SIG-M5 treated with dmso at 0.1 percent for 504 hours (cell line): ENCODE measurements at regions not wholly inside any gene's neighbourhood (a gene's known extent, or its start where the extent isn't known, plus 50 kb on each side); places are given as distances from the start of the nearest gene placed in this dataset.

Experiments
- DNase-seq: peaks from one replicate; lab custom pipeline; 2025; ENCODE audit not compliant: unreplicated experiment; lab: John Stamatoyannopoulos, UW

- peak; percentile 7 for DNase-seq
Observed at GRCh38 chr6:14187406-14187805, 69.8 kb downstream of the CD83 start.

GRCh38 chr6:14189074-14189473 lies 71.5 kb downstream of the CD83 start:
- no peak for DNase-seq

DNA sequence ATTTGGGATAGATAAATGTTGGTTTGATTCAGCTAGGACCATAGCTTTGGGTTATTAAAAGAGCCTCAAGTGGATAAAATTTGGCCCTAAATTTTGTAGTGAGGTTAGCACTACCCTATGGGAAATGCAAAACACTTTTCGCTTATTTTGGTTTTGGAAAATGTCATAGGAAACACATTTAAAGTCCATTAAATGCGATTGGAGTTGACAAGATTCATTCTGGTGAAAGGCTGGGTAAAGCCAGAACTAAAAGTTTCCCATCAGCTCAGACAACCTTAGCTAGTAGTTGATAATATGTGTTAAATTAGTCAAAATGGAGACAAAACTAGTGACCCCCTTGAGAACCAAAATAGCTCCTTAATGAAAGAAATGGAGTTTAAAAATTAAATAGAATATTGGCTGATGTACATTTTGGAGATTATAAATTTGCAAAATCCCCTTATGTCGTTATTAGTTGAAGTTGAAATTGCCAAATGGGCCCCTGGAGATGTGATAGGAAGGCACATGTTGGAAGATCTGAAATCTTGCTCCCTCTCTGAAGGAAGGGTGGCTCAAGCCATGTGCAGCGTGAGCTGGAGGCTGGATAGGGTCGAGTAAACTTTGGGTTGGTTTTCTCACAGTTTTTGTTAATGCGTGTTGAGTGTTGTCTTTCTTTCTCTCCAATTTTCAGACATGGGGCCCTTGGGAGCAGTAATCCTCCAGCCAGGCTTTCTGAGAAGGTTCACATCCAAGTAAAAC lies 72.8 kb downstream of the CD83 start:
- DNase-seq = no peak

- no peak for DNase-seq
Observed at GRCh38 chr6:14190929-14191224, 73.3 kb downstream of the CD83 start.

GRCh38 chr6:14191761-14192160 lies 74.2 kb downstream of the CD83 start:
- DNase-seq = no peak

- no peak for DNase-seq
Observed at GRCh38 chr6:14192216-14192788, 74.7 kb downstream of the CD83 start.

DNA sequence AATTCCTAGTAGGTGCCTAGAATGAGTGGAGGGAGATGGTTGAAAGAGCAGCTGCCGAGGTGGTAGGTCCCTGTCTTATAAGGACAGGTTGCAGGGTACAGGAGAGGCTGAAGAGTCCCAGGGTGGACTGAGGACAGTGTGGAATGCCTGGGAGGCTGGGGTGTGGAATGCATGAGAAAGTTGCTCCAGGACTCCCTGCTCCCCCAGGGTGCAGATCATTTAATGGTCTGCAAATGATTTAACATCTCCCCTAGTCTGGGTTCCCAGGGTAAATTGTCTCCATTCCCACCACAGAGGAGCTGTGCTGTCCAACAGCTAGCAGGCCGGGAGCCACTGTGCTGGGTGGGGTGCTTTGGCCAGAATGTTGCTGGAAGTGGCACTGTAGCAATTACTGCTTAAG lies 76.0 kb downstream of the CD83 start:
- no peak for DNase-seq

DNA sequence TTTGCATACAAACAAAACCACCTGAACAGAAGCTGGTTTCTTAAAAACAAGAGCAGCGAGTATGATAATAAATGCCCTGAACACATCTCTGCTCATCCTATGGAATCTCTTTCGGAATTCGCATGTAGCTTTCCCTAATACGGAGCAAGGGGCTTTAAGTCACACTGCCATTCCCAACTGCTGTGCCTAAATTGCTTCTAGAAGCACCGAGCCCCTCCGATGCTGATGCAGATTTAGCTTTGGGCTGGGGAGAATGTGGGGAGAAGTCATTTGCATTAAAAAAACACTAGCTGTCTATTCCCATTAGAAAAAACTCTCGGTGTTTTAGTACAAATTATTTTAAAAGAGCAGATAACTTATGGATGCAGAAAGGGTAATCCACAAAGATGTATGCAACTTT lies 76.9 kb downstream of the CD83 start:
- no peak for DNase-seq

DNA sequence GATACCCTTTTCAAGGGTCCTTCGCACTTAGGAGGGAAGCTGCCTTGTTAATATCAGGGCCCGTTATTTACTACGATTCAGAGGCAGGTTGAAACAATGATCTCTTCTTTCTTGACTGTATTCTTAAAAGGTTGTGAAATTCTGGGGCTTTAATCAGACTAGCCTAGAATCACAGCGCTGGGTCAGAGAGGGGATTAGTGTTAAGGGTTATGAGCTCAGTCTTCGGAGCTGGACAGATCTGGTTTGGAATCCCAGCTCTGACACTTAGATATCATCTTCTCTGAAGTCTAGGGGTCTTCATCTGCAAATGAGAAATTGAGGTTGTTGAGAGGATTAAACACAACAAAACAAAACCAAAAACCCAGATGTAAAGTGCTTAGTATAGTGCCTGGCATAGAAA lies 77.4 kb downstream of the CD83 start:
- DNase-seq = no peak

DNA sequence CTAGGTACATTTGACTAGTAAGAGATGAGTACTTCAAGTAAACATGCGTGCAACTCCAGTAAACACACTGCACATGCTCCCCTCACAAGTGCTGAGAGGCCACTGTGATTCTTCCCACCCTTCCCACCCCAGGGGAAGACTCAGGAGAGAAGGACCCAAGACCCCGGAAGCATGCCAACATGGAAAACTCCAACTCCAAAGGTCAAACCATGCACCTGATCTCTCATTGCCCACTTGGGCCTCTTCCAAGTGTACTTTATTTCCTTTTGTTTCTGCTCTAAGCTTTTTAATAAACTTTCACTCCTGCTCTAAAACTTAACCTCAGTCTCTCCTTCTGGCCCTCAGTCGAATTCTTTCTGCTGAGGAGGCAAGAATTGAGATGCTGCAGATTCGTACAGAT lies 78.5 kb downstream of the CD83 start:
- DNase-seq = no peak

DNA sequence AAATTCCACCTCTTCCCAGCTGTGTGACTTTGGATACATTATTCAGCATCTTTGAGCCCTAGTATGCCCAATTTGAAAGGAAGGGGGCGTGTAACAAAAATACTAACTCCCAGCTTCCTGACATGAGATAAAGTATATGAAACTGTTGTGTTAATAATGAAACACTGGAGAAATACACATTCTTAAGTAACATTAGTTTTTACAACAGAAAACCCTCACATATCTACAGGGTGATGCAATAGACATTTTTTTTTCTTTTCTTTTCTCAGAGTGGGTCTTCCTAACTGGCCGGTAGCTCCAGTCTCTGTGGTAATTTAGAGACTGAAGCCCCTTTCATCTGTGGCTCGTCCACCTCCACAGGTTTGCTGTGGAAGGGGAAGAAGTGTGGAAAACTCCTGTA lies 79.5 kb downstream of the CD83 start:
- no peak for DNase-seq

DNA sequence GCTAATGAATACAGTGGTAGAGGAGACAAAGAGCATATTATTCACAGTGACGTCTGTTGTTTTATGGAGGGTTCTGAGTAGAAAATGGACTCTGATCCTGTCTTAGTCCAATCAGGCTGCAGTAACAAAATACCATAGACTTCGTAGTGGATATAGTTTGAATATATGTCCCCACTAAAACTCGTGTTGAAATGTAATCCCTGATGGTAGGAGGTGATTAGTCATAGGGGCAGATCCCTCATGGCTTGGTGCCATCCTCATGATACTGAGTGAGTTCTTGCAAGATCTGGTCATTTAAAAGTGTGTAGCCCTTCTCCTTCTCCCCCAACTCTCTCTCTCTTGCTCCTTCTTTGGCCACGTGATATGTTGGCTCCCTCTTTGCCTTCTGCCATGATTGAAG lies 82.5 kb downstream of the CD83 start:
- DNase-seq = no peak

GRCh38 chr6:14202947-14203346 lies 85.4 kb downstream of the CD83 start:
- no peak for DNase-seq

DNA sequence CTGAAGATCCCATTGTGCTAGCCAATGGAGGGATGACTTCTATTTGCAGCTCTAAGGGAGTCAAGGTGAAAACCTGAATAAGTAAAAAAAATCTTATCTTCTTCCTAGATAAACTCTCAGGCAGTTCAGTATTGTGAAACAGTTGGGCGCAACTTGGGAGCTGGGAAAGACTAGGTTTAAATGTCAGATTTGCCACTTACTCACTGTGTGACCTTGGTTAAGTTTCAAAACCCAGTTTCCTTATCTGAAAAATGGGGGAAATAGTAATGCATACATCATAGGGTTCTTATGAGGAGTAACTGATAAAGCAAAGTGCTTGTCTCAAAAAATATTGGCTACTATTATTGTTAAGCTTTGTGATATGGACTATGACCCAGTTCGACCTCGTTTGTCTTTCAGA lies 88.8 kb downstream of the CD83 start:
- no peak for DNase-seq

DNA sequence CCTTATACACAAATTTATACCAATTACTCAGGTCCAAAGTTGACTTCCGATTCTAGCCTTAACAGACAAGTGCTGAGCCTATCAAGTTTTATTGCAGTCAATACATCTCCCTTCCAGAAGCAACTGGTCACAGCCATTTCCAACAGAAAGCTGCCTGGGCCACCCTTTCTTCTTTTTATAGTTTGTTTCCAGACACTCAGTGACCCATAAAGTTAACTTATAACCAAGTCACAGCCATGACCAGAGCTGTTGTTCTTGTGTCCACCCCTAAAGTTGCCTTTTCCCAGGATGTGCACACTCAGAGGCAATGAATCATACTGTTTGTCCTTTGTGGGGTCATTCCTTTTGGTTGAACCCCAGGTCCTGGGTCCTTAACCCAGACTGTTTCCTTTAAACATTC lies 89.9 kb downstream of the CD83 start:
- no peak for DNase-seq

GRCh38 chr6:14209000-14209399 lies 91.4 kb downstream of the CD83 start:
- DNase-seq = no peak

- no peak for DNase-seq
Observed at GRCh38 chr6:14210077-14210476, 92.5 kb downstream of the CD83 start.

GRCh38 chr6:14210663-14211561 lies 93.3 kb downstream of the CD83 start:
- DNase-seq = peak; percentile 82

- peak; percentile 58 for DNase-seq
Observed at GRCh38 chr6:14211562-14211942, 94.0 kb downstream of the CD83 start.

GRCh38 chr6:14212020-14212419 lies 94.4 kb downstream of the CD83 start:
- no peak for DNase-seq

DNA sequence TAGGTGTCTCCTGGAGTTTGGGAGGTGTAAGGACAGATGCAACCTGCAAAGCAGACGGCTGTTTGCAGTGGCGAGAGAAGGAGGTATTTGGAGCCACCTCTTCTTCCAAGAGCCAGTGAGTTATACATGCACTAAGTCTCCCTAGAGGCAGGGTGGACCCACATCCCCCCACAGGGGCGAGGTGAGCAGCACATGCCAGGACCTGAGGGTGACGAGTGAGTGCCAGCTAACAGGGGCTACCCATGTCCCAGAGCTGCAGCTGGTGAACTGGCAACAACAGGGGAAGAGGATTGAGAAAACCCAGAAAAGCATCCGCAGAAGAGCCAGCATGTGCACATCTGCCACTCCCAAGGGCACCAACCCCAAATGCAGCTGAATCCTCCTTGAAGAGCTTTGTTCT lies 95.1 kb downstream of the CD83 start:
- DNase-seq = no peak

GRCh38 chr6:14216946-14217684 lies 99.5 kb downstream of the CD83 start:
- no peak for DNase-seq
